ENCODE measurements at regions not wholly inside any gene's neighbourhood (a gene's known extent, or its start where the extent isn't known, plus 50 kb on each side); places are given as distances from the start of the nearest gene placed in this dataset.

- TF ChIP-seq PKNOX1 (IDR thresholded peaks at IDR 0.05) (no peak), ELF4 (IDR thresholded peaks at IDR 0.05) (no peak), NFRKB (IDR thresholded peaks at IDR 0.05) (no peak), L3MBTL2 (conservative IDR thresholded peaks at IDR 0.05) (no peak)
- no peak for DNase-seq (ENCODE audit: extremely low spot score)
- ChIA-PET CTCF (no interaction called here), POLR2A (no interaction called here)
Measured at GRCh38 chr18:55093808-55094207, 134.5 kb upstream of the CCDC68 start.

GRCh38 chr18:55093295-55093694 is 134.0 kb upstream of the CCDC68 start:
- CTCF ChIA-PET: no interaction called here
- DNase-seq (ENCODE audit: extremely low spot score): no peak
- TF ChIP-seq SP1 (IDR thresholded peaks at IDR 0.05) (no peak), FOXA1 (IDR thresholded peaks at IDR 0.05) (no peak), CTBP1 (IDR thresholded peaks at IDR 0.05; ENCODE audit: borderline replicate concordance) (no peak), SUZ12 (IDR thresholded peaks at IDR 0.05) (no peak), PKNOX1 (IDR thresholded peaks at IDR 0.05) (no peak), ARNT (IDR thresholded peaks at IDR 0.05) (no peak), LEF1 (IDR thresholded peaks at IDR 0.05; ENCODE audit: borderline replicate concordance) (no peak), HDGF (IDR thresholded peaks at IDR 0.05; ENCODE audit: borderline replicate concordance) (no peak), ELF4 (IDR thresholded peaks at IDR 0.05) (no peak), FOXK2 (IDR thresholded peaks at IDR 0.05) (no peak), ZNF384 (IDR thresholded peaks at IDR 0.05) (no peak), BHLHE40 (IDR thresholded peaks at IDR 0.05; ENCODE audit: borderline replicate concordance) (no peak), TARDBP (IDR thresholded peaks at IDR 0.05) (no peak), FOXM1 (IDR thresholded peaks at IDR 0.05; ENCODE audit: borderline replicate concordance) (no peak), NFRKB (IDR thresholded peaks at IDR 0.05) (no peak), L3MBTL2 (conservative IDR thresholded peaks at IDR 0.05) (no peak)
- POLR2A ChIA-PET: no interaction called here

GRCh38 chr18:55092166-55092565 is 132.9 kb upstream of the CCDC68 start:
- CTCF ChIA-PET: no interaction called here
- TF ChIP-seq ARNT (IDR thresholded peaks at IDR 0.05) (no peak), SP1 (IDR thresholded peaks at IDR 0.05) (no peak), SUZ12 (IDR thresholded peaks at IDR 0.05) (no peak), BHLHE40 (IDR thresholded peaks at IDR 0.05; ENCODE audit: borderline replicate concordance) (no peak), L3MBTL2 (conservative IDR thresholded peaks at IDR 0.05) (no peak), CTBP1 (IDR thresholded peaks at IDR 0.05; ENCODE audit: borderline replicate concordance) (no peak), FOXA1 (IDR thresholded peaks at IDR 0.05) (no peak), HDGF (IDR thresholded peaks at IDR 0.05; ENCODE audit: borderline replicate concordance) (no peak), TARDBP (IDR thresholded peaks at IDR 0.05) (no peak), ELF4 (IDR thresholded peaks at IDR 0.05) (no peak), FOXK2 (IDR thresholded peaks at IDR 0.05) (no peak), PKNOX1 (IDR thresholded peaks at IDR 0.05) (no peak), FOXM1 (IDR thresholded peaks at IDR 0.05; ENCODE audit: borderline replicate concordance) (no peak), ZNF384 (IDR thresholded peaks at IDR 0.05) (no peak), NFRKB (IDR thresholded peaks at IDR 0.05) (no peak), LEF1 (IDR thresholded peaks at IDR 0.05; ENCODE audit: borderline replicate concordance) (no peak)
- POLR2A ChIA-PET: no interaction called here
- no peak for DNase-seq (ENCODE audit: extremely low spot score)

GRCh38 chr18:55090564-55091188 is 131.4 kb upstream of the CCDC68 start:
- no peak for DNase-seq (ENCODE audit: extremely low spot score)
- ChIA-PET POLR2A (no interaction called here), CTCF (no interaction called here)
- TF ChIP-seq ZNF384 (IDR thresholded peaks at IDR 0.05): no peak
- no peak for TF ChIP-seq LEF1 (IDR thresholded peaks at IDR 0.05; ENCODE audit: borderline replicate concordance)
- no peak for TF ChIP-seq FOXK2 (IDR thresholded peaks at IDR 0.05)
- TF ChIP-seq L3MBTL2 (conservative IDR thresholded peaks at IDR 0.05): no peak
- TF ChIP-seq ELF4 (IDR thresholded peaks at IDR 0.05): no peak
- TF ChIP-seq PKNOX1 (IDR thresholded peaks at IDR 0.05): no peak
- TF ChIP-seq TARDBP (IDR thresholded peaks at IDR 0.05): no peak
- TF ChIP-seq SP1 (IDR thresholded peaks at IDR 0.05): no peak
- TF ChIP-seq FOXM1 (IDR thresholded peaks at IDR 0.05; ENCODE audit: borderline replicate concordance): no peak
- TF ChIP-seq HDGF (IDR thresholded peaks at IDR 0.05; ENCODE audit: borderline replicate concordance): no peak
- TF ChIP-seq BHLHE40 (IDR thresholded peaks at IDR 0.05; ENCODE audit: borderline replicate concordance): no peak
- no peak for TF ChIP-seq CTBP1 (IDR thresholded peaks at IDR 0.05; ENCODE audit: borderline replicate concordance)
- no peak for TF ChIP-seq ARNT (IDR thresholded peaks at IDR 0.05)
- TF ChIP-seq FOXA1 (IDR thresholded peaks at IDR 0.05): no peak
- TF ChIP-seq NFRKB (IDR thresholded peaks at IDR 0.05): no peak
- TF ChIP-seq SUZ12 (IDR thresholded peaks at IDR 0.05): no peak

- no peak for TF ChIP-seq SP1 (IDR thresholded peaks at IDR 0.05)
- no peak for TF ChIP-seq SUZ12 (IDR thresholded peaks at IDR 0.05)
- TF ChIP-seq L3MBTL2 (conservative IDR thresholded peaks at IDR 0.05): no peak
- no peak for TF ChIP-seq LEF1 (IDR thresholded peaks at IDR 0.05; ENCODE audit: borderline replicate concordance)
- no peak for TF ChIP-seq FOXK2 (IDR thresholded peaks at IDR 0.05)
- TF ChIP-seq ZNF384 (IDR thresholded peaks at IDR 0.05): no peak
- TF ChIP-seq FOXM1 (IDR thresholded peaks at IDR 0.05; ENCODE audit: borderline replicate concordance): no peak
- TF ChIP-seq HDGF (IDR thresholded peaks at IDR 0.05; ENCODE audit: borderline replicate concordance): no peak
- no peak for TF ChIP-seq ARNT (IDR thresholded peaks at IDR 0.05)
- TF ChIP-seq TARDBP (IDR thresholded peaks at IDR 0.05): no peak
- TF ChIP-seq FOXA1 (IDR thresholded peaks at IDR 0.05): no peak
- no peak for TF ChIP-seq CTBP1 (IDR thresholded peaks at IDR 0.05; ENCODE audit: borderline replicate concordance)
- no peak for TF ChIP-seq NFRKB (IDR thresholded peaks at IDR 0.05)
- TF ChIP-seq ELF4 (IDR thresholded peaks at IDR 0.05): no peak
- TF ChIP-seq PKNOX1 (IDR thresholded peaks at IDR 0.05): no peak
- TF ChIP-seq BHLHE40 (IDR thresholded peaks at IDR 0.05; ENCODE audit: borderline replicate concordance): no peak
- CTCF ChIA-PET: no interaction called here
- no peak for DNase-seq (ENCODE audit: extremely low spot score)
- POLR2A ChIA-PET: no interaction called here
Measured at GRCh38 chr18:55089610-55090009, 130.3 kb upstream of the CCDC68 start.
